Femur (tissue), 1 donor: ENCODE measurements at regions not wholly inside any gene's neighbourhood (a gene's known extent, or its start where the extent isn't known, plus 50 kb on each side); places are given as distances from the start of the nearest gene placed in this dataset.

Experiments
- DNase-seq: peaks from one replicate; pipeline ENCODE4 v3.0.0-alpha.2; 2017

- DNase-seq = no peak
These were observed 55.8 kb upstream of the CDH6 start for GRCh38 chr5:31137676-31138075.

GRCh38 chr5:31135542-31135941, 57.9 kb upstream of the CDH6 start:
- no peak for DNase-seq

GRCh38 chr5:31133488-31133887, 60.0 kb upstream of the CDH6 start:
- DNase-seq = no peak

- DNase-seq = no peak
These were observed 62.0 kb upstream of the CDH6 start for GRCh38 chr5:31131381-31131891.

- DNase-seq = no peak
These were observed 62.8 kb upstream of the CDH6 start for GRCh38 chr5:31130676-31131075.

GRCh38 chr5:31124651-31125305, 68.7 kb upstream of the CDH6 start:
- DNase-seq = no peak

GRCh38 chr5:31124026-31124425, 69.5 kb upstream of the CDH6 start:
- DNase-seq = no peak

GRCh38 chr5:31122998-31123951, 70.2 kb upstream of the CDH6 start:
- DNase-seq = no peak

- DNase-seq = no peak
These were observed 72.3 kb upstream of the CDH6 start for GRCh38 chr5:31121224-31121623.

- no peak for DNase-seq
These were observed 72.9 kb upstream of the CDH6 start for GRCh38 chr5:31120642-31120948.

- no peak for DNase-seq
These were observed 73.4 kb upstream of the CDH6 start for GRCh38 chr5:31119938-31120641.

GRCh38 chr5:31116466-31117031, 76.9 kb upstream of the CDH6 start:
- no peak for DNase-seq

GRCh38 chr5:31114817-31115216, 78.7 kb upstream of the CDH6 start:
- DNase-seq = no peak

- no peak for DNase-seq
These were observed 79.7 kb upstream of the CDH6 start for GRCh38 chr5:31113666-31114350.

- DNase-seq = no peak
These were observed 80.4 kb upstream of the CDH6 start for GRCh38 chr5:31113101-31113500.

- DNase-seq = no peak
These were observed 86.4 kb upstream of the CDH6 start for GRCh38 chr5:31107091-31107518.

GRCh38 chr5:31106691-31107090, 86.8 kb upstream of the CDH6 start:
- DNase-seq = no peak

GRCh38 chr5:31106278-31106677, 87.2 kb upstream of the CDH6 start:
- DNase-seq = no peak

GRCh38 chr5:31104775-31105174, 88.7 kb upstream of the CDH6 start:
- DNase-seq = no peak

GRCh38 chr5:31100781-31101310, 92.6 kb upstream of the CDH6 start:
- DNase-seq = no peak

- no peak for DNase-seq
These were observed 93.4 kb upstream of the CDH6 start for GRCh38 chr5:31100047-31100575.

GRCh38 chr5:31098811-31099210, 94.7 kb upstream of the CDH6 start:
- DNase-seq = no peak
